ENCODE measurements at regions not wholly inside any gene's neighbourhood (a gene's known extent, or its start where the extent isn't known, plus 50 kb on each side); places are given as distances from the start of the nearest gene placed in this dataset.

GRCh38 chr20:57948180-57948955 lies 238.6 kb upstream of the PMEPA1 start:
- no peak for DNase-seq (ENCODE audit: low spot score)

GRCh38 chr20:57947421-57948179 lies 237.8 kb upstream of the PMEPA1 start:
- no peak for DNase-seq (ENCODE audit: low spot score)

GRCh38 chr20:57946559-57947315 lies 236.9 kb upstream of the PMEPA1 start:
- DNase-seq (ENCODE audit: low spot score): no peak

DNA sequence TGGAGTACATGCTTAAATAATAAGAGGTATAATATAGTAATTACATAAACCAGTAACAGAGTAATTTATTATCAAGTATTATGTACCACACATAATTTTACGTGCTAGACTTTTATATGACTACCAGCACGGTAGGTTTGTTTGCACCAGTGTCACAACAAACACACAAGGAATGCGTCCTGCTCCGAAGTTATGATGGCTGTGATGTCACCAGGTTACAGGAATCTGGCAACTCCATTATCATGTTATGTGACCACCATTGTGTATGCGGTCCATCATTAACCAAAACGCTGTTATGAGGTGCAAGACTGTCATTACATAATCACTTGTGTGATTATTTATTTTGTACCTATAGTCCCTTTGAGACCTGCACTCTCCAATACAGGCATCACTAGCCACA lies 235.2 kb upstream of the PMEPA1 start:
- no peak for DNase-seq (ENCODE audit: low spot score)

DNA sequence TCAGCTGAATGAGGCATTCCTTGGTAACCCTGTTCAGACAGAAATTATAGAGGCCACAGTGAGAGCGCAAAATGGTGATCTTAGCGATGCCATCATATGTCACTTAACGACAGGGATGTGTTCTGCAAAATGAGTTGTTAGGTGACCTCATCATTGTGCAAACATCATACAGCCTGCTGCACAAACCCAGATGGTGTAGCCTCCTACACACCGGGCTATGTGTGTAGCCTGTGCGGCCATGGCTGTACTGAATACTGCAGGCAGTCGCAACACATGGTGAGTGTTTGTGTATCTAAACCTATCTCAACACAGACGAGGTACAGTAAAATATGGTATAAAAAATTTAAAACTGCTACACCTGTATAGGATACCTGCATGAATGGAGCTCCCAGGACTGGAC lies 234.1 kb upstream of the PMEPA1 start:
- DNase-seq (ENCODE audit: low spot score): no peak

- no peak for DNase-seq (ENCODE audit: low spot score)
Observed at GRCh38 chr20:57943291-57943690, 233.5 kb upstream of the PMEPA1 start.

DNA sequence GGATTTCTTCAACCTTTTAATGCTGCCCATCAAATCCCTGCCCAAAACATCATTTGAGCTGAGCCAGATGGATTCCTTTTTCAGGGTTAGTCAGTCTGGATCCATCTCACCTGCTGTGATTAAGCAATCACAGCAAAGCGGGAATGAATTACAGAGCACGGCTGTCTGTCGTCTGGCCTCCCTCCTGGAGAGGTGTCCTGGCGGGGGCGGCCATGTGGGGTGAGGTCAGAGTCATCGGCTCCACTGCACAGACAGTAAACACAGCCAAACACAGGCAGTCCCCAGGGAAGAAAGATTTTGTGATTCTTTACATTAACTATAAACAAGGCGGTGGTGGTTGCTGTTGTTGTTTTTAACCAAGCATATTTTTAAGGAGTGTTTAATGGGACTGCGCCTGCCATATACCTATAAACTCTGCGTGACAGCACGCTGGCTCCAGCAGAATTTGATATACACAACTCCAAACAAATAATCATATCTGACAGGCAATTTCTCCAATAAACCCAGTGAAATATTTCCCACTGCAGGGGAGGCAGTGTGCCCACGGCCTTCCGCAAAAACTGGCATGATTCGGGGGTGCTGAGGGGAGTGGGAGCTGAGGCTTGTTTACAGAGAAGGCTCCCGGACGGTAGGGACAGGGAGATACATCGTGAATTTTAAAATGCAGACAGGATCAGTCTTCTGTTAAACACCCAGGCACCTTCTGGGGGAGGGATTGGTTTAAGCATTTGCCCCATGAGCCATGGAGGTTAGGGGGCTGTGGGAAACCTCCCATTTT lies 232.0 kb upstream of the PMEPA1 start:
- no peak for DNase-seq (ENCODE audit: low spot score)

DNA sequence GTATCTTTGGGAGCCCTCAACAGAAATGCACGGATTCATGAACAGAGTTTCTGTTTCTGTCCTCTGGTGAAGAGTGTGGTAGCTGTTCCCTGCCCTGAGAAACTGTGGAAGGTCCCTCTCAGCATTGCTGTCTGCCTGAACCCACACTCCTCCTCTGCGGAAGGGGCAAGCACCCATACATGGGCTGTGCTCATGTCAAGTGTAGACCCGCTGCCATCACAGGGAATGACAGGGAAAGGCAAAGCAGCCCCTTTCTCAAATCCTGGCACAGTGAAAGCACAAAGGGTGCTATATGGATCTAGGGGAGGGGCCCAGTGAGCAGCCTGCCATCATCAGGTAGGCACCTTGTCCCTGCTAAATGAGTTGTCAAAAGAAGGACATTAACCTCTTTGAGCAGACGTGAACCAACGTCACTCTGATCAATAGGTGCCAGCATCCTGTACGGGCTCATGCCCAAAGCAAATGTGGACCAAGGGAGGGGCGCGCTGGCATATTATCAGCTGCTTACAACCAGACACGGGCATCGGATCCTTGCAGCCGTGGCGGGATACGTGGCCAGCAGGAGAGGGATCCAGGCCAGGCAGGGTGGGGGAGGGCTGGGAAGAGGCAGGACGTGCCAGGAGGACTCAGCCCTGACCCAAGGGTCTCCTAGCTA lies 231.2 kb upstream of the PMEPA1 start:
- DNase-seq (ENCODE audit: low spot score): peak; percentile 68

GRCh38 chr20:57940376-57940775 lies 230.6 kb upstream of the PMEPA1 start:
- DNase-seq (ENCODE audit: low spot score): peak; percentile 82

DNA sequence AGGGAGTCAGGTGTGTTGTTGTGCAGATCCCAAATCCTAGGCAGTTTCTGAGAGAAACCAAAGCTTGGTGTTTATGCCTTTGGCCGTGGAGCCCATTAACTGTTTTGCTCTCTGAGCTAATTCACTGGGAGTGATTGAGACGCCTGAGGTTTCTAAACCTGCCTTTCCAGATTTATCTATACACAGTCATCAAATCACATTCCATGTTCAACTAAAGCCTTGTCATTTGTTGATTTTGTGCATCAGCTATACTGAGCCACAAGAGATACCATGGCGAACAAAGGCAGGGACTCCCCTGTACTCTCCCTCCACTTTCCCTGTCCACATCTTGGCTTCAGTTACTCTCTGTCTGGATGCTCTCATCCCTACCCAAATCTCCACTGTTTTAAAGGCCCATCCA lies 229.7 kb upstream of the PMEPA1 start:
- DNase-seq (ENCODE audit: low spot score): no peak

- no peak for DNase-seq (ENCODE audit: low spot score)
Observed at GRCh38 chr20:57938158-57939108, 228.6 kb upstream of the PMEPA1 start.

DNA sequence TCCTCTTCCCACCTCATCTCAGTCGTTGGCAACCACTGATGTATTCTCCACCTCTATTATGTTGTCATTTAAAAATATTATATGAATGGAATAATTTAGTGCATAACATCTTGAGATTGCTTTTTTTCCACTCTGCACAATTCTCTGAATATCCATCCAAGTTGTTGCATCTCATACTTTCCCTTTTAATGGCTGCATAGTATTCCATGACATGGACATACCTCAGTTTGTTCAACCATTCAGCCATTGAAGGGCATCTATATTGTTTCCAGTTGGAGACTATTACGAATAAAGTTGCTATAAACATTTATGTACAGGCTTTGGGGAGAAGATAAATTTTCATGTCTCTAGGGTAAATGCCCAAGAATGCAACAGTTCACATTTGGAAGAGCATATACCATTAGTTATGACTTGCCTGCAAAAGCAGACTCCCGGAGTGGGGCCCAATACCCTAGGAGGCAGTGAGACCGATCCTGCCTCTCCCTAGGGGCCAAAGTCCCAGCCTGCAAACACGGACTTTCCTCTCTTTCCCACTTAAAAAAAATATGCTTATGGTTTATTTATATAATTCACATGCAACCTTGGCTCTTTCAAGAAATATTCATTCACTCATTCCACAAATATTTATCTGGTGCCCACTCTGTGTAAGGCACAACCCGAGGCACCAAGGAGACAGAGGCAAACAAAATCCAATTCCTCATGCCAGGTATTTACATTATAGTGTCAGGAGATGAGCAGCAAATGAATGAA lies 227.0 kb upstream of the PMEPA1 start:
- no peak for DNase-seq (ENCODE audit: low spot score)

GRCh38 chr20:57934913-57935312 lies 225.1 kb upstream of the PMEPA1 start:
- no peak for DNase-seq (ENCODE audit: low spot score)

DNA sequence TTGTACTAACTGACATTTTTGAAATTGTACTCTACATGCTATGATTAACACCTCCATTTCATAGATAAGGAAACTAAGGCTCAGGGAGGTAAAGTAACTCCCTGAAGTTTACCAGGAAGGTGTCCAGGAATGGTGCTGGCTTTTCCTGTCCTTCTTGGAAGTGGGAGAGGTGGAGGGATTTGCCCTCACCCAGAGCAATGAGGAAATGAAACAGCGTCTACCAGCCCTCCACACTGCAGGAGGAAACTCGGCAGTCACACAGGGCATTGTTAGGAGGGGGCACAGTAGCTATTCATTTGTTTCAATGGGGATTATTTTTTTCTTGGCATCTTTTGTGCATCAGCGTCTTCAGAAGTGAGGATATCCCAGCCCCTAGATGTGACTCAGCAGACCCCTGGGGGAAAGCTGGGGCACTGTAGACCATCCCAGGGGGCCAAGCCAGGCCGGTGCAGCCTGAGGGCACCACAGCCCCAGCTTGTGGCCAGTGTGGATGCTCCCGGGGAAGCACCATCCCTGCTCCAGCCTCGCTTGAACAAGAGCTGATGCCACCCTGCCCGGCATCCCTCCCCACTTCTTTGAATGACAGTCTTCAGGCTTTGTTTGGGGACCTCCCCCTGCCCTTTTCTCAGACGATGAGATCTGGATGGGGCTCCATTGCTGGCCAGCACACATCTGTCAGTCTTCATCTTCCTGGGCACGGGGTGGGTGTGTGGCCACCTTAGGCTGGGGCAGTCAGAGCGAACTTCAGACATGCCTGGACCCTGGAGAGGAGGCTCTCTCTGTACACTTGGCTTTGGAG lies 224.4 kb upstream of the PMEPA1 start:
- no peak for DNase-seq (ENCODE audit: low spot score)

DNA sequence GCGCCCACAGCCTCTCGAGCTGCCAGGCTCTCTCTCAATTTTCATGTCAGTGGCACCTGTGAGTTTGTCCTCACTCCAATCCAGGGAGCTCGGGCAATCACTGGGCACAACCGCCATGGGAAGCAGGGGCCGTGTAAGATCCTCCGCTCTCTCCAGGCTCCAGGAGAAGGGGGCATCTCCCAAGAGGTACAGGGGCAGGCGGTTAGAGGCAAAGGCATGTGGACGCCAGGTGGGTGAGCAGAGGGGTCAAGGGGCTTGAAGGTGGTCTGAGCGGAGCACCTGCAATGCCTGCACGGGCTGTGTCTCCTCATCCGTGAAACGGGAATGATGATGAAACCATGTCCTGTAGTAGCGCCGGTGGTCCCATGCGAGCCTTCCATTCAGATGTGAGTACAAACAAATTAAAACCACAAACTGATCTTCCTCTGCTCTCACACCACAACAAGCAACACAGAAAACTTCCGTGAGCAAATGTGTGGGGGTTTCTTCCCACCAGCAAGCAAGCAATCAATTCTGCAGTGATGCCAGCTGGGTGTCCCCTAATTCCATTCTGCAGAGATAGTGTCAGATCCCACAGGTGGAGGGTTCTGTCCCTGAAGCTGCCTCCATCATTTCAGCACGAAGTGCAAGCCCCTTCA lies 222.5 kb upstream of the PMEPA1 start:
- DNase-seq (ENCODE audit: low spot score): no peak

DNA sequence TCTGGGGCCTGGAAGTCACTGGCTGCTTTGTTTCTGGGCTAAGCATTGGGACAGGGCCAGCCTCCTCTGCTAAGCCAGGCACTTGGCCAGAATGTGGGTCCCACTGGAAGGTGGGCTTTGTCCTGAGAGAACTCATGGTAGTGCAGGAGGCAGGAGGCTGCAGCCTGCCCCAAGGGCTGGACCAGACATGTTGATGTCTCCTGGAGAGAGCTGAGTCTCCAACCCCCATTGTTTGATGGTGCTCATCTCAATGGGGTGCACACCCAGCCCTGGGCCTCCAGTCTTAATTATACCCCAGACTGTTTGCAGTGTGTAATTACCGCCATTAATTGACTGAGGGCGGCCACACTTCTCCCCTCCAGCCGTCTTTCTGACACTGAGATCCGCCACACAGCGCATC lies 220.5 kb upstream of the PMEPA1 start:
- DNase-seq (ENCODE audit: low spot score): no peak

DNA sequence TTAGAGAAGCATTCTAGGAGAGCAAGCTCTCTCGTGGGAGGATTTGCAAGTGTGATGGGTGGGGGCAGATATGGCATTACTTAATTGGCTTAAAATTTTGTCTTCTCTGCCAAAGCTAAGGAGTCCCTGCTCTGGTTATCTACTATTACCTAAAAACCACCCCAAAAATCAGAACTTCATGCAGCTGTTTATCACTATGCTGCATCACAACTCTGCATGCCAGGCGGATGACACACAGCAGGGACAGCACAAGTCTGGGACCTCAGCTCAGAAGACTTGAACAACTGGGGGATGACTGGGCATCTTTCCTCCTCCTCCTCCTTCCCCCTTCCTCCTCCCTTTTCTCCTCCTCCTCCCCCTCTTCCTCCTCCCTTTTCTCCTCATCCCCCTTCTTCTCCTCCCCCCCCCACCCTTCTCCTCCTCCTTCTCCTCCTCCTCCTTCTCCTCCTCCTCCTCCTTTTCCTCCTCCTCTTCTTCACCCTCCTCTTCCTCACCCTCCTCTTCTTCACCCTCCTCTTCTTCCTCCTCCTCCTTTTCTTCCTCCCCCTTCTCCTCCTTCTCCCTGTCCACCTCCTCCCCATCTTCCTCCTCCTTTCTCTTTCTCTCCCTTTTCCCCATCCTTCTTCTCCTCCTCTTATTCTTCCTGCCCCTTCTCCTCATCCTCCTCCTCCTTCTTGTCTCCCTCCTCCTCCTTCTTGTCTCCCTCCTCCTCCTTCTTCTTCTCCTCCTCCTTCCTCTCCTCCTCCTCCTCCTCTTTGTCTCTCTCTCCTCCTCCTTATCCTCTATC lies 218.6 kb upstream of the PMEPA1 start:
- DNase-seq (ENCODE audit: low spot score): no peak

Measured in mesenteric fat pad (tissue), 1 donor.